GM18502 (cell line): ENCODE measurements at regions not wholly inside any gene's neighbourhood (a gene's known extent, or its start where the extent isn't known, plus 50 kb on each side); places are given as distances from the start of the nearest gene placed in this dataset.
"Not testable (repeated sequence)": the region's sequence is repeated elsewhere in the genome, so short reads cannot be mapped to it uniquely, and the experiment has no call there.

Experiments
- ATAC-seq: cut with Tn5 transposase; IDR thresholded peaks from one replicate; pipeline ENCODE4 v1.9.1; 2021; ENCODE audit warnings: mild to moderate bottlenecking; ENCODE audit not compliant: unreplicated experiment, poor library complexity

DNA sequence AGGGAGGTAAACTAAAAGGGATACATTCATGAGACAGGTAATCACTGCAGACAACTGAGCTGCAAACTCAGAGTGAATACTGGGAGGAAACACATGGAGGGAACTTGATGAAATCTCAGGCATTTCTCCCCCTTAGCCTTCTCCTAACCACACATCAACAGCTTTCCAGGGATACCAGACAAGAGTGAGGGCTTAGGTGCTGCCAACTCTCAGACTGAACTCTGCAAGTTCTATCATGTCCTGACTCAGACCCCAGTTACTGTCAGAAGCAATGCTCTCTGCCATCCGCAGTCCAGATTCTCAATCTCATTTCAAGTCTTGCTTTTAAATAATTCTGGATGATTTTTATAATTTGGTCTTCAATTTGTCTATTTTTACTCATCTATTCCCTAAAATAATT lies 267.3 kb downstream of the LTN1 start:
- no peak for ATAC-seq

DNA sequence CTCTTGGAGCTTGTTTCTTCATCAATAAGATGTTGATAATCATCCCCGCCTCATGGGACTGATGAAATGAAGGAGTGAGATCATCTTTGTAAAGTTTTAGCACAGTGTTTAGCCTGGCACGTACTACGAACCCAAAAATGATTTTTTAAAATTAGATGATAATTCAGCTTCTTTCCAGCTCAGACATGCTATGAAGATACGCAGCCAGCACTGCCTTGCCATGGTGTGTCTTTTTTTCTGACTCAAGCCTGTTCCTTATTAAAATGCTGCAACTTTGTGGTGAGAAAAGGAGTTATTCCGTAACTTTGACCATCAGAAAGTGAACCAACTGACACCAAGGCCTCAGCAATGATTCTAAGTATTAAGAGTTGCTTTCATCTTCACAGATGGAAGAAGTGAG lies 269.0 kb downstream of the LTN1 start:
- ATAC-seq: no peak

DNA sequence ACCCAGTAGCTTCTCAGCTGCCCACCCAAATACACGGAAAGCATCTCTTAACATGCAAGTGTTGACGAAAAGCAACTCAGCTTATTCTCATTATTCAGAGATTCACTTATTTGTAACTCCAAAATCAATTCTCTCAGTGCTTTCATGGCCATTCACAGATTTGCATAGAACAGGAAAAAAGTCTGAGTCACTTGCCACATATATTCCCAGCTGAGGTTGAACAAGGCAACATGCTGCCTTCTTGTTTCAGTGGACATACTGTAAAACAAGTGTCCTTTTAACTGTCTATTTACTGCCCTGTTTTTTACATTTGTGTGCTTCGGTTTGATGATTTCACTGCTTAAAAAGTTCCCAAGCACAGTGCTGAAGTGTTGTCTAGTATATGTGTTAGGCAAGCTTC lies 273.0 kb downstream of the LTN1 start:
- no peak for ATAC-seq

DNA sequence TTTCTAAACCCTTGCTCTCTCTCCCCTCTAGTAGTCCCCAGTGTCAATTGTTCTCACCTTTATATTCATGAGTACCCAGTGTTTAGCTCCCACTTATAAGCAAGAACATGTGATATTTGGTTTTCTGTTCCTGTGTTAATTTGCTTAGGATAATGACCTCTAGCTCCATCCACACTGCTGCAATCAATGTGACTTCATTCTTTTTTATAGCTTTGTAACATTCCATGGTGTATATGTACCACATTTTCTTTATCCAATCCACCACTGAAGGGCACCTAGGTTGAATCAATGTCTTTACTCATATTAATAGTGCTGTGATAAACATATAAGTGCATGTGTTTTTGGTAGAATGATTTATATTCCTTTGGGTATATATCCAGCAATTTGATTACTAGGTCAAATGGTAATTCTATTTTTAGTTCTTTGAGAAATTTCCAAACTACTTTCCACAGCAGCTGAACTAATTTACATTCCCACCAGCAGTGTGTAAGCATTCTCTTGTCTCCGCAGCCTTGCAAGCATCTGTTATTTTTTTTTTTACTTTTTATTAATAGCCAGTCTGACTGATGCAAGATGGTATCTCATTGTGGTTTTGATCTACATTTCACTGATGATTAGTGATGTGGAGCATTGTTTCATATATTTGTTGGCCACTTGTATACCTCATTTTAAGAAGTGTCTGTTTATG lies 277.8 kb downstream of the LTN1 start:
- no peak for ATAC-seq

DNA sequence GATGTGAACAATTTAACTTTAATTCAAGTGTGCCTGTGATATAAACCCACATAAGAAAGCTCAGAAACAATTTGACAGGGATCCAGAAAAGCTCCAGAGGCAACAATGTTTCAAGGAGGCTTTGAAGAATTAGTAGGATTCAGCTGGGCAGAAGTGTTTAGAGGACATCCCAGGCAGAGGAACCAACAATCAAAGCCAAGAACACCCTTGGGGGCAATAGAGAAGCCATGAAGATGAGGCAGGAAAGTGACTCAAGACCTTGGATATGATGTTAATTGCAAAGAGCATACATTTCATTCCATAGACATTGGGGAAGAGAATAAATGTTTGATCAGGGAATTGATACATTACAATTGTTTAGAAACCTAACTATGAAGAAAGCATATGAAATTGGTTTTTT lies 280.3 kb downstream of the LTN1 start:
- ATAC-seq: no peak

DNA sequence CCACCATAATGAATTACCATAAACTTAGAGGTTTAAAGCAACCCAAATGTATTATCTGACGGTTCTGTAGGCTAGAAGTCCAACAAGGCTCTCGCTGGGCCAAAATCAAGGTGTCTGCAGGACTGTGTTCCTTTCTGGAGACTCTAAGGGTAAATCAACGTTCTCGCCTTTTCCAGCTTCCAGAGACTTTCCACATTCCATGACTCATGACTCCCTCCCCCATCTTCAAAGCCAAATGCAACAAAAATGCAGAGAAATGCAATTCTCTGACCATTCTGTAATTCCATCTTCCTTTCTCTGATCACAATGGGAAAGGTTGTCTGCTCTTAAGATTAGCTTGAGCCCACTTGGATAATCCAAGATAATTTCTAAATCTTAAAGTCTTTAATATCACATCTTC lies 287.1 kb downstream of the LTN1 start:
- ATAC-seq: no peak

DNA sequence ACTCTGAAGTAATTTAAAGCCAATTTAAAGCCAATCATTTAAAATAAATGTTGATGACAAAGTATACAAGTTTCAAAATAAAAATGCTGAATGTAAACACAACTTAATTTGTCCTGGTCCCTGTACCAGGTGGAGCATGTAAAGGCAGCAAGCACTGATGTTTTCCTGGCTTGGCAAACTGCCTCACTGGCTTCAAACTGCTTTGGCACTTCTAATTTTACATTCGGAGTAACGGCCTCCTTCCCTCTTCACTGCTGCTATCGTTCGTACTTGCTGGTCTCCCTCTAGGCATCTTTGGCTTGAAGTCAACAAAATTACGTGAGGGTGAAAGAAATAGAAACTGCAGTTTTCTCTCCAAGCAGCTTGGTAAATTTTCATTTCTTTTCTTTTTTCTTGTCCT lies 287.9 kb downstream of the LTN1 start:
- ATAC-seq: no peak

DNA sequence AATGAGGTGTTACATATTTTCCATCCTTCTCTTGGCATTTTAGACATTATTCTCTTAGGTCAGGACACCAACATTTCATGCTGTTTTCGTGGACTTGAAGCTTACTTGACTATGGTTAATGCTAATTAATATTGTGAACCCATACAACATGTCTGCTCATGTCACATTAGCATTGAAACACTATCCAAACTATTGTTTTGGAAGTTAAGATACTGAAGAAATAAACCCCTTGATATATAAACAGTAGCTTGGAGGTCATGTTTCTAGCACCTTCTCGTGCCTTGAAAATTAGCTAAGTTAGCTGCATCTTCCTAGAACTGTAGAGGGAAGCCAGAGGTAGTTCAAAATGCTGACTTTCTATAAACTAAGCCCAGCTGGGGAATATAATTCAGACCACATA lies 288.8 kb downstream of the LTN1 start:
- ATAC-seq: no peak

DNA sequence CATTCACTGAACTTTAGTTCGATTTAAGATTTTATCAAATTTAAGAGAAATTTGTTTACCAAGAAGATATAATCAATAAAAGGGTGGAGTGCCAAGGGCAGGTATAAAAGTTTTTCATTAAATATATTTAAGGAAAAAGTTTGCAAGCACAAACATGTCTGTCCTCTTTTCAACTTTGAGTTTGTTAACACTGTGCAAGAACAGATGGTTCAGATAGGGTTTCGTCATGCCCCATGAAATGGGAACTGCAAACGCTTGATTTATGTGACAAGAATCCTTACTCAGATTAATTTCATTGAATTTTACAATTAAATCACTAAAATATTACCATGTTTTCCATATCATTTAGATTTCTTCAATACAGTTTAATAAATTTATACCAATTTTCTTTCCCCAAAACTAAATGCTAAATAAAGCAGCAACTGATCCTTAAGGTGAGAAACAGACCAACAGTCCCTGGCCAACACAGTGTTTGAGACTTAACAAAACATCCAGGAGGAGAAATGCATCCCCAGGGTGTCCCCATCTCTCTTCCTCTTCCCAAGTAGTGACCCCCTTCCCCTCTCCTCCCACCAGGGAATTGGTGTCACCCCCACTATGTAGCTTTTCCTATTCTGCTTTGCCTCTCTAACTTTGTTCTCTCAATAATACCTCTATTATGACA lies 292.9 kb downstream of the LTN1 start:
- ATAC-seq: no peak

DNA sequence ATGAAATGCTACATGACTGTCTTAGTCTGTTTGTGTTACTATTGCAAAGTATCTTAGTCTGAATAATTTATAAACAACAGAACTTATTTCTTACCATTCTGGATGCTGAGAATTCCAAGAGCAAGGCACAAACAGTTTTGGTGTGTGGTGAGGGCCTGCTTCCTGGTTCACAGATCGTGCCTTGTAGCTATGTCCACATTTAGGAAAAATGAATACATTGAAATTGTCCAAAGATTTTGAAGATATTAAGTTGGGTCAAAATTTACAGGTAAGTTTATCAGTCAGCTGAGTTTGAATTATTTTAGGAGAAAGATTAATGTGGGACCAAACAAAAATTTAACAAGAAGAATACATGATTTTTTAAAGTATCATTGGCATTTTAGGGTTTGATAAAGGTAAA lies 293.5 kb downstream of the LTN1 start:
- no peak for ATAC-seq

DNA sequence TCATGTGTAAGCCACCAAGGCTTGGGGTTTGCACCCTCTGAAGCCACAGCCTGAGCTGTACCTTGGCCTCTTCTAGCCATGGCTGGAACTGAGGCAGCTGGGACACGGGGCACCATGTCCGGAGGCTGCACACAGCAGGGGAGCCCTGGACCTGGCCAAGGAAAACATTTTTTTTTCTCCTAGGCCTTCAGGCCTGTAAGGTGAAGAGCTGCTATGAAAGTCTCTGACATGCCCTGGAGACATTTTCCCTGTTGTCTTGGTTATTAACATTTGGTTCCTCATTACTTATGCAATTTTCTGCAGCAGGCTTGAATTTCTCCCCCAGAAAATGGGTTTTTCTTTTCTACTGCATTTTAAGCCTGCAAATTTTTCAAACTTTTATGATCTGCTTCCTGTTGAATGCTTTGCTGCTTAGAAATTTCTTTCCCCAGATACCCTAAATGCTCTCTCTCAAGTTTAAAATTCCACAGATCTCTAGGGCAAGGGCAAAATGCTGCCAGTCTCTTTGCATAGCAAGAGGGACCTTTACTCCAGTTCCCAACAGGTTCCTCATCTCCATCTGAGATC lies 295.8 kb downstream of the LTN1 start:
- no peak for ATAC-seq

DNA sequence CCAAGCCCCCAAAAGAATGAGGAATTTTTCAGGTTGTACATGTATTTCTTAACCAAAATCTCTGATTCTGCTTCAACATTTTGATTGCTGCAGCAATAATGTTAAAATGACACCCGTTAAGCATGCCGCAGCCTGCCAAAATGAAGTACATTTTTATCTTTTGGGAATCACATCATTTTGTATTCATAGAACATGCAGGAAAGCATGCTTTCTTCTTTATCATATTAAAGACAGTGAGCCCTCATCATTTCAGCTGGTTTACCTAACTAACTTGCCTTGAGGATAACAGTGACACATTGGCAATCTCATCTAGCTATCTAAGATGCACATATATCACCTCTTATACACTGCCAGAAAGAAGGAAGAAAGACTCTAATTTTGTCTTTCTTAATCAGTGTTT lies 299.2 kb downstream of the LTN1 start:
- ATAC-seq: no peak

DNA sequence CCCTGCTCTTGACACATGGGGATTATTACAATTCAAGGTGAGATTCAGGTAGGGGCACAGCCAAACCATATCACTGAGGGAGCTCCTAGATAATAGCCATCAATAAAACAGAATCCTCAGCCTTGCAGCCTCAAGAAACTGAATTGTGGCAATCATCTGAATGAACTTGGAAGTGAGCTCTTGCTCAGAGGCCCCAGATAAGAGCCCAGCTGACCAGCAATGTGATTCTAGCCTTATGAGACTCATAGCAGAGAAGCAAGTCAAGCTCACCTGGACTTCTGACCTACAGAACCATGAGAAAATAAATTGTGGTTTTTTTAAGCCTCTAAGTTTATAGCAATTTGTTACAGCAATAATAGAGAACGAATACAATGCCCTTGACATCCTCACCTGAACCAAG lies 302.5 kb downstream of the LTN1 start:
- no peak for ATAC-seq

DNA sequence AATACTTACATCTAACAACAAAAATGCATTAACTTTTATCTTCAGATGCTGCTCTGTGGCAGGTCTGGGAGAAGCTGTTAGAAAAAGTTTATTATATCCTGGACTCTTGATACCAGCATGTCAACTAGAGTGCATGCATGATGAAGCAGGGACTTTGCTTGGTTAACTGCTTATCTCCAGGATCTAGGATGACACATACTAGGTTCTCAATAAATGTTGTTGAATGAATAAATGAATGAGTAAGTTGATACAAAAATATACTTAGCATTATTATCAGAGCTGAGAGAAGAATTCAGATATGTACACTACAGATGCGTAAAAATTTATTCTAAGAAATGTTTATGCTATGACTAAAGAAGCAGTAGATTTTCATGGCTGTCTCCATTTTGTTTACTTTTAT lies 304.3 kb downstream of the LTN1 start:
- no peak for ATAC-seq

DNA sequence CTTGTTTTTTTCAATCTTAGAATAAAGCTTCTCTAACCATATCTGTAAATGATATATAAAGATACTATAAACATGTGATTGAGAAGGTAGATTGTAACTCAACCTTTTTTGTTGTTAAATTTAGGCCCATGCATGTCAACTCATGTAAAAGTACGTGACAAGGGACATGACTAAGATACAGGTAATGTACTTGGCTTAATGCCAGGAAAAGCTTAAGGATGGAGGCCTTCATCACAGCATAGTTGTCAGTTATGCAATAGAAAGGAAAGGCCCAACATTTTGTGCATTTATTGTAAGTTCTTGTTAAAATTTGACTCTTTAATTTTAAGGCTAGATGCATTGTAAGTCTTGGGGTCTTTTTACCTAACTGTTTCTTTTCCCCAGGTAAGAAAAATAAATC lies 305.1 kb downstream of the LTN1 start:
- no peak for ATAC-seq

DNA sequence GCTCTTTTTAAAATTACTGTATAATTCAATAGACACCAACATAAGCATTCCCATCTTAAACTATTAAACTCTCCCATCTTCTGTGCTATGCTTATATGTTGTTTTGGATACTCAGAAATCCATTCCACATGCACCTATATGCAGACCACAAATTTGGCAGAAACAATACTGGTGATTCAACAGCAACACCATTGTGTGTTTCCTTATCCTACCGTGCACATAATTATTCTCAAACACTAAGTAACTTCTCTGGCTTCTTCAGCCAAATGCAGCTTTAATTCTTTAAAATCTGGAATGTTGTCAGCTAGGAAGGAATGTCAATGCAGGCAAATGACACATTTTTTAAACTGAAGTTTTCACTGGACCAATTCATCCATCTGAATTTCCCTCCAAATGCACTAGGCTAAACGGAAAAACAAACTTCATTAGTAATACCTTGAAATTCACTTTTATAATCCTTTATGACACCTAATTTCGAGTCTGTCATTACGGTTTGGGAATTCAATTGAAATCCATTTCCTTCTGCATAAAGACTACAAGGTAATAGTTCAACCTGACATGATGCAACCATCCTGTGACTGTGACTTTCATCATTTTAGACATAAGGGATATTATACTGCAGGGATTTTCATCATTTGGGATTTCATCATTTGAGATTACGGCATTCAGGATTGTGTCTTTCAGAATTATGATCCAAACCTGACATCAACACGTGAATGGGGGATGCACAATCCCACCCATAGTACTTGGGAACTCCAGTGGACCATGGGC lies 308.5 kb downstream of the LTN1 start:
- ATAC-seq: no peak

DNA sequence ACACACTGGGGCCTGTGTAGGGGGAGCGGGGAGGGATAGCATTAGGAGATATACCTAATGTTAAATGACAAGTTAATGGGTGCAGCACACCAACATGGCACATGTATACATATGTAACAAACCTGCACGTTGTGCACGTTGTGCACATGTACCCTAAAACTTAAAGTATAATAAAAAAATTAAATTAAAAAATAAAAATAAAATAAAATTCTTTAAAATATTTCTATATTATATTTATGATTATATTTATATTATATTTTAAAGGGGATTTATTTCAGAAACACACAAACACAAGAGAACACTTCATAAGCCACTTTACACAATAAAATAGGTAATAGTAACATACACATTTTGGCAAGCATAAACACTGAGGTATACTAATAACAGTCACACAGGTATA lies 309.8 kb downstream of the LTN1 start:
- not testable (repeated sequence) for ATAC-seq

DNA sequence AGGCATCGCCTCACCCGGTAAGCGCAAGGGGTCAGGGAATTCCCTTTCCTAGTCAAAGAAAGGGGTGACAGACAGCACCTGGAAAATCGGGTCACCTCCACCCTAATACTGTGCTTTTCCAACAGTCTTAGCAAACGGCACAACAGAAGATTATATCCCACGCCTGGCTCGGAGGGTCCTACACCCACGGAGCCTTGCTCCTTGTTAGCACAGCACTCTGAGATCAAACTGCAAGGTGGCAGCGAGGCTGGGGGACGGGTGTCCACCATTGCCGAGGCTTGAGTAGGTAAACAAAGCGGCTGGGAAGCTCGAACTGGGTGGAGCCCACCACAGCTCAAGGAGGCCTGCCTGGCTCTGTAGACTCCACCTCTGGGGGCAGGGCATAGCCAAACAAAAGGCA lies 315.6 kb downstream of the LTN1 start:
- ATAC-seq: not testable (repeated sequence)

DNA sequence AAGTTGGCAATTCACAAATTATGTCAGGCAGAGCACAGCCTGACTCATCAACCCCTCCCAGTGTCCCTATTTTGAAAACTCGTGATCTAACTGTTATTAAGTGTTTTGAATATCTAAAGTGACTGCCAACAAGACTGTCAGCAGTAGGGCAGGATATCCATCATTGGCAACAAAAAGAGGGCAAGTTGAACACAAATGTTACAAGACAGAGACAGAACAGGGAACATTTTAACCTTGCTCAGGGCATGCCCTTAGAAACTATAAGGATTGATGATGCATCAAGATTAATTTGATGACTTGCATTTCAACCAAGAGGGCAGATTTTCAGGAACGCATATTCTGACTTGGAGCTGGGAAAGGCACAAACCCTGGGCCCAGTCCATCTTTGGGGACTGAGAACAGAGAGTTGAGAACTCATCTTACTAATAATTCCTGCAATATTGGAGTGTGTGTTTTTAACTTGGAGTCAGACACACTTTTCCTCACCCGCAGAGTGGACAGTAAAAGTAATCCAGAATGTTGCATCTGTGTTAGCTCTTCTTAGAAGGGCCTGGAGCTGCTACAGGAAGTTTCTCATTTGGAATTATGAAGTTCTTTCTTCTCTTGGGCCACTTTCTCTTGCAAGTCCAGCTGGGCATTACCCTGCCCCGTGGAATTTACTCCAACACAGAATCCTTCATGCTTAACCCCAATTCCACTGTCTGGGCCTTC lies 317.2 kb downstream of the LTN1 start:
- no peak for ATAC-seq

DNA sequence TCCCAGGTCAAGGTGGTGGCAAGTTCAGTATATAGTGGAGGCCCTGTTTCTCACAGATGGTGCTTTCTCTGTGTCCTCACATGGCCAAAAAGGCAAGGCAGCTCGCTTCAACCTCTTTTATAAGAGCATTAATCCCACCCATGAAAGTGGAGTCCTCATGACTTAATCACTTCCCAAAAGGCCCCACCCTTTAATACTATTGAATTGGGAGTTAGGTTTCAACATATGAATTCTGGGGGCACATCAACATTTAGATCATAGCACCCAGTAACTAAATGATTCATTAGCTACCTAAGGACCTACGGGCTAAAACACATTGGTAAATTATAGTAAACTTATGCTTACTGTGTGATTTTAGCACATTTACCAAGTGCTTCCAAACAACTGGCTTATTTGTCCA lies 317.9 kb downstream of the LTN1 start:
- no peak for ATAC-seq
